ENCODE measurements at regions not wholly inside any gene's neighbourhood (a gene's known extent, or its start where the extent isn't known, plus 50 kb on each side); places are given as distances from the start of the nearest gene placed in this dataset.

DNA sequence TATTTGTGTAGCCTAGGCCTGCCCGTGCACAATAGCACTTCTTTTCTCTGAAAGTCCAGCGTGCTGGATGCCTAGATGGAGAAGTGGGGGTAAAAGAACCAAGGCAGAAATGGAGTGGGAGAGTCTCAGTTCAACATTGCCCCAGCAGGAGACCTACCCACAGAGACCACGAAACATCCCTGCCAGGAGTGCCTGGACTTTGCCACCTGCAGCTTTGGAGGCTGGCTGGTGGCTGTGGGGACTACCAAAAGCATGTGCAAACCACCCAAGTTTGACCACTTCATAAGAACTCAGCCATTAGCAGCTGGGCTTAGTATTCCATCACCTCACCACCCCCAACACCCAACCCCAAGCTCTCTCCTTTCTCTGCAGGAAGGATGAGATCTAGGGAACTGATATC lies 416.9 kb upstream of the ID2 start:
- DNase-seq: no peak
- Histone ChIP-seq H3K27me3 (ENCODE audit: control insufficient read depth, insufficient read depth, low read length) (no peaks in the 10 kb centered on the region), H3K36me3 (replicated peaks; ENCODE audit: control insufficient read depth, insufficient read depth, low read length) (no peaks in the 10 kb centered on the region), H3K4me3 (ENCODE audit: insufficient read depth, low read depth, low read length) (no peak overlapping the region)

DNA sequence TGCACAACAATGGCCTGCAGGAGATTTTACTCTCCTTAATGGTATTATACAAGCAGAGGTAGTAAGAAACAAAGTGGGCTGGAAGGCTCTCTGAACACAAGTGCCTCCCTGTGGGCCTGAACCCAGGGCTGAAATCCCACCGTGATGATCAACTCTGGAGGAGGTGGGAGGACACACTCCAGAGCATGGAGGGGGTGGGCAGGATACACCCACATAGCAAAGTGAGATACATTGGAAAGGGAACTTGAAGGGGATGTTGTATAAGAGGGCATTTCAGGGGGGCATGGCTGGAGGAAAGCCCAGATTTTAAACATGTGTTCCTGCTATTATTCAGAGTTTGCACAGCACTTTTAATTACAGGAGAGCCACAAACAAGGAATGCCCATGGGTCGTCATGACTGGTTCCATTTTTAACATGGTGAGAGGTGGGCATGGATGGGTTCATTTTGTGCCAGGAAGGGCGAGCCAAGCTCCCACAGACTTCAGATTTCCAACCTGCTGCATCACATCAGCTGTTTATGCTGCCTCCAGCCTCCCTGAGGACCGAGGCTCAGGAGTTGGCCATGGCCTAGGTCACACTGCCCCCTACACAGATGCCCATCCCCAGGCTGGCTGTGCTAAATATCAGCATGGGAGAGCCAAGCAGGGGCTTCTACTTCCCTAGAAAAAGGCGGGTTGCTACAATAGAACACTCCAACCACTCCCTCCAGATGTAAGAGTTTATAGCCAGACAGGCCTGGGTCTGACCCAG lies 416.2 kb upstream of the ID2 start:
- Histone ChIP-seq H3K4me3 (ENCODE audit: insufficient read depth, low read depth, low read length) (no peak overlapping the region), H3K36me3 (replicated peaks; ENCODE audit: control insufficient read depth, insufficient read depth, low read length) (no peaks in the 10 kb centered on the region), H3K27me3 (ENCODE audit: control insufficient read depth, insufficient read depth, low read length) (no peaks in the 10 kb centered on the region)
- no peak for DNase-seq

DNA sequence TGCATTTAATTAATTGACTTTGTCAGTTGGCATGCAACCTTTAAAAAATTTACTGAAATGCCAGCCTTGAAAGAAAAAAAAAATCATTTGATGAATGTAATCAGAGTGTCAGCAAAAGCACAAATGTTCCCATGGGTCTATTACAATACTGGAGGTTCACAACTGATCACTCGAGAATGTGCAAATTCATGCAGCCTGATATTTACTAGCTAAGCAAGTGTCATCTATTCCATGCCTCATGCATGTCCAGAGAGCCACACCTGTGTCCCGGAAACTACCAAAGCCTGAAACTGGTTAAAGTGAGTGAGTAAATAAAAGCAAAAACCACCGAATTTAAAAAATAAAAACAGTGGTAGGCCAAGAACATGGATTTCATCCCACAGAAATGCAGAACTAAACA lies 415.3 kb upstream of the ID2 start:
- no peak for DNase-seq
- H3K4me3 ChIP-seq (ENCODE audit: insufficient read depth, low read depth, low read length): no peak overlapping the region
- H3K36me3 ChIP-seq (replicated peaks; ENCODE audit: control insufficient read depth, insufficient read depth, low read length): no peaks in the 10 kb centered on the region
- H3K27me3 ChIP-seq (ENCODE audit: control insufficient read depth, insufficient read depth, low read length): no peaks in the 10 kb centered on the region

DNA sequence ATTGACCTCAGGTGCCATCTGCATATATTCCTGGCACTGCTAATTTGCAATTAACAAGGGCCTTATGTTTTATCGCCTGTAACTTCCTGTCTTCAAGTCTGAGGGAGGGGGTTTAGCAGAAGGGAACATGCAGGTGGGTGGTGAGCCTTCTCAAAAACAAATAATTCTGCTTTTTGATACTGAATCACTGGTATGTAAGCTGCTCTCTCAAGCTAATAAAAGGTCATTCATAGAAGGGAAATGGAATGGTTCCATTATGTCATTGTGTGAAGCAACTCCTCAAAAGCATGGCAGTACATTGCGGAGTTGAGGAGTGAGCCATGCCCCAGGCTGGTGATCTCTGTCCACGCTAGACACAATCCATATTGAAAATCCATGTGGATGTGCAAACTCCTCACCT lies 414.8 kb upstream of the ID2 start:
- H3K4me3 ChIP-seq (ENCODE audit: insufficient read depth, low read depth, low read length): no peak overlapping the region
- no peaks in the 10 kb centered on the region for H3K27me3 ChIP-seq (ENCODE audit: control insufficient read depth, insufficient read depth, low read length)
- no peaks in the 10 kb centered on the region for H3K36me3 ChIP-seq (replicated peaks; ENCODE audit: control insufficient read depth, insufficient read depth, low read length)
- no peak for DNase-seq

DNA sequence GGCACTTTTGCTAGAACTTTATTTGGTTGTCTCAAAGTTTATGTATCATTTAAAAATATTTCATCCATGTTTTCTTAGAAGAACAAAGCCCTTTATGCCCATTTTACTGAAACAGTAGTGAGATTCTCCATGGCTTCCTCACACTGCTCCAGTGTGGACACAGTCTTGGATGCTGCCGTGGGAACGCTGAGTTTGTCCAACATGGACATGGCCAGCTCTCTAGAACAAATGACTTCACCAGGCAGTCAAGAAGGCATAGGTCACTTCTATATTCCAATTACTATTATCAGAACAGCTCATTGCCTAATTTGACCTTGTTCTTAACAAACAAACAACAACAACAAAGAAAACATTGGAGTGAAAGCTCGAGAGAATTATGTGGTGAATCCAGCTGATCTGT lies 414.1 kb upstream of the ID2 start:
- DNase-seq: no peak

DNA sequence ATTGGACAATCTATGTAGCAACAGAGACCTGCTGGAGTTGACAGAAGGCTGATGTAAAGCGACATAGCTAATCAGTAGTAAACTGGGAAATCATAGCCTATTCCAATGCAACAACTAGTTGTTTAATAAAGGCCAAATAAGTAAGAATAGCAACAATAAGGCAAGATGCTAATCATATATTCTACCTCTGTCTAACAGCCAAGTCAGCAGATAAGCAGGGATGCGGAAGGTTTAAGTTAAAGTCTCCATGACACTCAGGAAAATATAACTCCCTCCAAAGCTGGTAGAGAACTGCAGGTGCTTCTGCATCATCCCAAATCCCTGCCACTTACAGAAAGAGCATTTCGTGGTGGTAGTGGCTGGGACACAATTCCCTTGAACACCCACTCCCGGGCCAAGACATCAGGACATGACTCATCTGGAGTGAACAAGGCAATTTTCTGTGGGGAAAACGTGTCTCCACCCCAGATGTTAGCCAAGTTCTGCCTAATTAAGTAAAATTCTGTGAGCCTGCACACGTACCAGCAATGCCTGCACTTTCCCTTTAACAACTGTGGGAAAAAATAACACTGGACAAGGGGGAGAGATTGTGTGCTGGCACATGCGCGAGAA lies 413.6 kb upstream of the ID2 start:
- Histone ChIP-seq H3K4me3 (ENCODE audit: insufficient read depth, low read depth, low read length) (no peak overlapping the region), H3K27me3 (ENCODE audit: control insufficient read depth, insufficient read depth, low read length) (no peaks in the 10 kb centered on the region), H3K36me3 (replicated peaks; ENCODE audit: control insufficient read depth, insufficient read depth, low read length) (no peaks in the 10 kb centered on the region)
- DNase-seq: no peak

More for the DNA sequence above, 414.1 kb upstream of the ID2 start:
- no peaks in the 10 kb centered on the region for H3K27me3 ChIP-seq (ENCODE audit: control insufficient read depth, insufficient read depth, low read length)
- H3K4me3 ChIP-seq (ENCODE audit: insufficient read depth, low read depth, low read length): no peak overlapping the region
- no peaks in the 10 kb centered on the region for H3K36me3 ChIP-seq (replicated peaks; ENCODE audit: control insufficient read depth, insufficient read depth, low read length)

DNA sequence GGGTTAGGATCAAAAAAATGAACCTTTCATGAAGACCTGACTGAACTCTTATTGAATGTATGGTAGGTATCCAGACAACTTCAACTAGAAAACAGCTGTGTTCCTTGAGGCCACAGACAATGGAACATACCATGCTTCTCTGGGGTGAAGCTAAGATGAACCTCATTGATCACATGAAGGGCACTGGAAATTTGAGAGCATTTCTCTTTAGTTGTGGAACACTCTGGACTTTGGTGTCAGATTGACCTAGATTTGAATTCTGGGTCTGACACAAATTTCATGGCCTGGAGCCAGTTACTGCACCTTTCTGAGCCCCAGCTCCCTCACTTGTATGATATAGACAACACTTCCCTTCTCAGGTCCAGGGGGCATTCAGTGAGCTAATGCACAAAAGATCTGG lies 411.2 kb upstream of the ID2 start:
- no peaks in the 10 kb centered on the region for H3K27me3 ChIP-seq (ENCODE audit: control insufficient read depth, insufficient read depth, low read length)
- DNase-seq: no peak
- no peak overlapping the region for H3K4me3 ChIP-seq (ENCODE audit: insufficient read depth, low read depth, low read length)
- no peaks in the 10 kb centered on the region for H3K36me3 ChIP-seq (replicated peaks; ENCODE audit: control insufficient read depth, insufficient read depth, low read length)

DNA sequence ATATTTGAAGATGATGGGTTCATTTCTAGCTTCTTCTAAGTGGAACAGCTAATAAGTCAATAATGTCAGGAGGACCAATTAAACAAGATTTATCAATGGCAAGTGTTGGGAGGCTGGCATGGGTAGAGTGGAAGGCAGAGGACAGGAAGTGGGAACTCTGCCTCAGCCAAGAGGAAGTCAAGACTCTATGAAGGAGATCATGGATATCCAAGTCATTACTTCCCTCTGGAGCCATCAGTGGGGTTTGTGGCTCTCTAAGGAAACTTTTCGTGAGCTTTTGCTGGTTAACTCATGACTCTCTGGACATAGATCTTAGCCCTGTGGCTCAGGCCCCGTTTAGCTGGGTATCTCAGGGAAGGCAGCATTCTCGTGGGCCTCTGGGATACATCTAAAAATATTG lies 410.4 kb upstream of the ID2 start:
- no peak for DNase-seq
- Histone ChIP-seq H3K27me3 (ENCODE audit: control insufficient read depth, insufficient read depth, low read length) (no peaks in the 10 kb centered on the region), H3K4me3 (ENCODE audit: insufficient read depth, low read depth, low read length) (no peak overlapping the region), H3K36me3 (replicated peaks; ENCODE audit: control insufficient read depth, insufficient read depth, low read length) (no peaks in the 10 kb centered on the region)

DNA sequence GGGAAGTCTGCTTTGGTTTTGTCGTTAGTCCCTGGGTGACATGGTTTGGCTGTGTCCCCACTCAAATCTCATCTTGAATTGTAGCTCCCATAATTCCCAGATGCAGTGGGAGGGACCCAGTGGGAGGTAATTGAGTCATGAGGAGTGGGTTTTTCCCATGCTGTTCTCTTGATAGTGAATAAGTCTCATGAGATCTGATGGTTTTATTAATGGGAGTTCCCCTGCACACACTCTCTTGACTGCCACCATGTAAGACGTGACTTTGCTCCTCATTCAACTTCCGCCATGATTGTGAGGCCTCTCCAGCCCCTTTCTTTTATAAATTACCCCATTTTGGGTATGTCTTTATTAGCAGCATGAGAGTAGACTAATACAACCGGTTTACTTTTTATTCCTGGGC lies 405.8 kb upstream of the ID2 start:
- no peaks in the 10 kb centered on the region for H3K36me3 ChIP-seq (replicated peaks; ENCODE audit: control insufficient read depth, insufficient read depth, low read length)
- DNase-seq: no peak
- H3K4me3 ChIP-seq (ENCODE audit: insufficient read depth, low read depth, low read length): no peak overlapping the region
- no peaks in the 10 kb centered on the region for H3K27me3 ChIP-seq (ENCODE audit: control insufficient read depth, insufficient read depth, low read length)

DNA sequence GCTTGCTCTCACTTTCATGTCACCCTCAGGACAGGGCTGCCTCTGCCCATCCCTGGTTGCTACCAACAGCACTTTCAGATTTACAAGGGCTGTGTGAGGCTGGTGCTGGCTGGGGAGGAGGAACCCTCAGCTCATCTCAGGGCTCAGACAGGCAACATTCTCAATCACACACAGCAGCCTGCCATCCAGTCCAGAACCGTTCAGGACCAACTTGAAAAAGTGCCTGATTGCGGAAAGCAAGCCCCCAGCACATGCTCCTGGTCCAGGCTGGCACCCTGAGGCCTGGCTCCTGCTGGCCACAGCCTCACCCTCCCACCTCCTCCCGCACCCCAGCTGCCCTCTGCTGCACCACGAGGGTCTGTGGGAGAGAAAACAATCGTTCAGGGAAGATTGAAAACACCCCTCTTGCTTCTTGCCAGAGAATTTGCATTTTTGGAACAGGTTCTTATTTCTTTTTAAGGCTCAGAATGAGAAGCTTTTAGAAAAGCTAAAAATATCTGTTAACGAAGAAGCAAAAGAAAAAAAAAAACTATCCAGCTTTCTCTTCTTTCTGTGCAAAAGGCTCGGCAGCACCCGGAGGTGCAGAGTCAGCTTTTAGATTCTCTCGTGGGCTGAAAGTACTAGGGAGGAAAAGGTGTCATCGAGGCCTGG lies 403.8 kb upstream of the ID2 start:
- Histone ChIP-seq H3K27me3 (ENCODE audit: control insufficient read depth, insufficient read depth, low read length) (no peaks in the 10 kb centered on the region), H3K4me3 (ENCODE audit: insufficient read depth, low read depth, low read length) (no peak overlapping the region), H3K36me3 (replicated peaks; ENCODE audit: control insufficient read depth, insufficient read depth, low read length) (no peaks in the 10 kb centered on the region)
- no peak for DNase-seq

DNA sequence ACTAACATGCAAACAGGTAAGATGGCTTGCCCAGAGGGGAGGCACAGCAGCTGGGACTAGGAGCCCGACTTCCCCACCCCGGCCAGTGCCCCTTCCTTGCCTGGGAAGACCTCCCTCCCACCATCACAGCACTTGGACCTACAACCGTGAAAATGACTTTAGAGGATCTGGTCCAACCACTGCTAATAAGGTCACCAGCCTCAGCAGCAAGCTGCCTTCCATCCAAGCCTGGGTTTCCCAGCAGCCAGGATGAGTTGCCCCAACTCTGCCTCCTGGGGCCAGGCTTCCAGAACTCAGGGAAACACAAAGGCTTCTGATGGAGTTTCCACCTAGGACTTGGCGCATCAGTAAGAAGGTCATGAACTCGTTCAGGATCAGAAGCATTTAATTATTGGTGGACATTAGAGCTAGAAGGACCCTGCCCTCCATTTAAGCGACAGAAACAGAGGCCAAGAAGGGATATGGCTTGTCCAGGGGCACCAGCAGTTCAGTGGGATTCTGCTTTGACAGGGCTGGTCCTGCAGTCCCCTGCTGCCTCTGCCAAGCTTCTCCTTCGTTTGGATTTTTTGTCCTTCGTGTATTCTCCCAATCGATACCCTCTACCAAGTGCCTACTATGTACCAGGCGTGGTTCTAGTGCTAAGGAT lies 403.0 kb upstream of the ID2 start:
- no peaks in the 10 kb centered on the region for H3K36me3 ChIP-seq (replicated peaks; ENCODE audit: control insufficient read depth, insufficient read depth, low read length)
- no peak for DNase-seq
- H3K27me3 ChIP-seq (ENCODE audit: control insufficient read depth, insufficient read depth, low read length): no peaks in the 10 kb centered on the region
- H3K4me3 ChIP-seq (ENCODE audit: insufficient read depth, low read depth, low read length): no peak overlapping the region

DNA sequence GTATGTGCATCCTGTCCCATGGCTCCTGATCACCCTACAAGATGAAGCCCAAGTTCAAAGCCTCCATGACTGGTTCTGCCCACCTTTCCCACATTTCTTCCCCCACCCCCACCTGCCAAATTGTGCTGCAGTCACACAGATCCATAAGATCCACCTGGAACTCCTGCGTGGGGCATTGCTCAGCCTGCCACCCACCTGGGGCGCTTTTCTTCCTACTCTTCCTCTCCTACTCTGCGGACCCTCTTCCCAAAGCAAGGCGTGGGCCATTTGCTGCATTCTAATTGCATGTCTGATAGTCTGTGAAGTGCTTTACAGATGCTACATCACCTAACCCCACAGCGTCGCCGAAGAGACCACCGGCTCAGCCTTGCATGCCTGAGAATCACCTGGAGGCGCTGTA lies 402.4 kb upstream of the ID2 start:
- Histone ChIP-seq H3K36me3 (replicated peaks; ENCODE audit: control insufficient read depth, insufficient read depth, low read length) (no peaks in the 10 kb centered on the region), H3K27me3 (ENCODE audit: control insufficient read depth, insufficient read depth, low read length) (no peaks in the 10 kb centered on the region)
- DNase-seq: no peak

DNA sequence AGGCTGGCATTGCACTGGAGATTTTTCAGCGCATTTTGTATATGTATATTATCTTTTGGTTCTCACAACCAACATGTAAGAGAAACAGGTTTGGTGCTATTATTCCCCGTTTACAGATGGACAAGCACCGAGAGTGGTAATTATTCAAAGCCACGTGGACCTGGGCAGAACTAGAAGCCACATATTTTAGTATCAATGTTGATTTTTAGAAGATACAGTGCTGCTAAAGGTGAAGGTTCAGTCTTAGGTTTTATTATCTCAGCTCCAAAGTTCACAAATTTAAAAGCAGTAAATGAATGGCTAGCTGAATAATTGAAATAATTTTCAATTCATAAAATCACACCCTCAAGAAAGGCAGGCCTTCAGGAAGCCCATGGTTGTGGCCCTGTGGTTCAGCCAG lies 400.6 kb upstream of the ID2 start:
- Histone ChIP-seq H3K4me3 (ENCODE audit: insufficient read depth, low read depth, low read length) (no peak overlapping the region), H3K27me3 (ENCODE audit: control insufficient read depth, insufficient read depth, low read length) (no peaks in the 10 kb centered on the region), H3K36me3 (replicated peaks; ENCODE audit: control insufficient read depth, insufficient read depth, low read length) (no peaks in the 10 kb centered on the region)
- no peak for DNase-seq

More for the DNA sequence above, 402.4 kb upstream of the ID2 start:
- no peak overlapping the region for H3K4me3 ChIP-seq (ENCODE audit: insufficient read depth, low read depth, low read length)

DNA sequence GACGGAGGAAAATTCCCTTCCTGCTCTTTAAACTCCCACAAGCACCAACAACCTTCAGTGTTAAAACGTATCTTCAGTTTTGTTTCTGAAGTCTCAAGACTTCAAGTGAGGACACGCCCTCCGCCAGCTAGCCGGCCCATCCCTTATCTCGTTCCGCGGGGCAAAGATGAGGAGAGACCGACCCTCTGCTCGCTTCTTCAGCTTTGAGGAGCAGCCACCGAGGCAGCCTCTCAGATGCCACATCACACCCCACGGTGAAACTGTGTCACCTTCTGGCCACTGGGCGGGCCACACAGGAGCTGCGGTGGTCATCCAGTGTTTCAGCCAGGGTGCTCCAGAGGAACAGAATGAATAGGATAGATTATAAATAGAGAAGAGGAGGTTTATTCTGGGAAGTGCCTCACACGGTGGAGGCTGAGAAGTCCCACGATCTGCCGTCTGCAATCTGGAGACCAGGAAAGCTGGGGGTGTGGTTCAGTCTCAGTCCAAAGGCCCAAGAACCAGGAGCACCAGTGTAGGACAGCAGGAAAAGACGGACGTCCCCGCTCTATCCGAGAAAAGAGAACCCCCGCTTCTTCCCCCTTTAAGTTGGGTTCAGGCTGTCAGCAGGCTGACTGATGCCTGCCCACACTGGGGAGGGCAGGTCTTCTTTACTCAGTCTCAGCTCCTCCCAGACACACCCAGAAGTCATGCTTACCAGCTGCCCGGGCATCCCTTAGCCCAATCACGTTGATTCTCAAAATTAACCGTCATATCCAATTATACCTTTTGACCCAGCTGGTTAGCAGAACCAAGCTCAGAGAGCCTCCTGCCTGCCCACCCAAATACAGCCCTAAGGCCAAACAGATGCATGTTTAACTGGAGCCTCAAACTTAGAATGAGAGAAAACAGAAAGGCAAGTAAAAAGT lies 399.7 kb upstream of the ID2 start:
- DNase-seq: no peak
- no peaks in the 10 kb centered on the region for H3K27me3 ChIP-seq (ENCODE audit: control insufficient read depth, insufficient read depth, low read length)
- H3K36me3 ChIP-seq (replicated peaks; ENCODE audit: control insufficient read depth, insufficient read depth, low read length): no peaks in the 10 kb centered on the region
- H3K4me3 ChIP-seq (ENCODE audit: insufficient read depth, low read depth, low read length): no peak overlapping the region
